ENCODE measurements at regions not wholly inside any gene's neighbourhood (a gene's known extent, or its start where the extent isn't known, plus 50 kb on each side); places are given as distances from the start of the nearest gene placed in this dataset.
"Not testable (repeated sequence)": the region's sequence is repeated elsewhere in the genome, so short reads cannot be mapped to it uniquely, and the experiment has no call there.

GRCh38 chr10:120051671-120052070 lies 159.1 kb downstream of the SEC23IP start:
- no peak for DNase-seq

- DNase-seq: no peak
Observed at GRCh38 chr10:120052964-120053702, 160.6 kb downstream of the SEC23IP start.

GRCh38 chr10:120059790-120060189 lies 167.3 kb downstream of the SEC23IP start:
- DNase-seq: not testable (repeated sequence)

GRCh38 chr10:120067427-120067826 lies 174.9 kb downstream of the SEC23IP start:
- DNase-seq: no peak

GRCh38 chr10:120069700-120070099 lies 177.2 kb downstream of the SEC23IP start:
- DNase-seq: no peak

- DNase-seq: no peak
Observed at GRCh38 chr10:120075349-120075748, 182.8 kb downstream of the SEC23IP start.

GRCh38 chr10:120076996-120077706 lies 184.6 kb downstream of the SEC23IP start:
- no peak for DNase-seq

GRCh38 chr10:120077707-120078492 lies 185.4 kb downstream of the SEC23IP start:
- no peak for DNase-seq

- DNase-seq: no peak
Observed at GRCh38 chr10:120085096-120085796, 192.7 kb downstream of the SEC23IP start.

- DNase-seq: no peak
Observed at GRCh38 chr10:120086066-120086465, 193.5 kb downstream of the SEC23IP start.

- DNase-seq: no peak
Observed at GRCh38 chr10:120087109-120087508, 194.6 kb downstream of the SEC23IP start.

- DNase-seq: no peak
Observed at GRCh38 chr10:120095875-120096274, 203.3 kb downstream of the SEC23IP start.

GRCh38 chr10:120097766-120098165 lies 205.2 kb downstream of the SEC23IP start:
- no peak for DNase-seq

GRCh38 chr10:120098232-120098930 lies 205.9 kb downstream of the SEC23IP start:
- DNase-seq: no peak

GRCh38 chr10:120103738-120104560 lies 211.4 kb downstream of the SEC23IP start:
- DNase-seq: no peak

GRCh38 chr10:120105001-120105400 lies 212.5 kb downstream of the SEC23IP start:
- no peak for DNase-seq

GRCh38 chr10:120105492-120105891 lies 213.0 kb downstream of the SEC23IP start:
- no peak for DNase-seq

- DNase-seq: no peak
Observed at GRCh38 chr10:120108916-120109315, 216.4 kb downstream of the SEC23IP start.

GRCh38 chr10:120109725-120110124 lies 217.2 kb downstream of the SEC23IP start:
- not testable (repeated sequence) for DNase-seq

GRCh38 chr10:120110196-120110595 lies 217.7 kb downstream of the SEC23IP start:
- DNase-seq: no peak

GRCh38 chr10:120111628-120112027 lies 219.1 kb downstream of the SEC23IP start:
- DNase-seq: no peak

All from NCI-H1436 treated with DMSO at 0.1 percent for 48 hours (cell line).